VCaP (cell line): ENCODE measurements at regions not wholly inside any gene's neighbourhood (a gene's known extent, or its start where the extent isn't known, plus 50 kb on each side); places are given as distances from the start of the nearest gene placed in this dataset.
A peak's percentile ranks its signal among the peaks of the same experiment; 100 is the strongest.

ENCODE experiments used
- H3K27ac ChIP-seq: fragments of 450-650 bp; 2 replicates; pipeline ENCODE4 v1.5.1; 2017
- TF ChIP-seq, protein P1 (sequence below): fragments of 450-650 bp; conservative IDR thresholded peaks from 2 replicates; pipeline ENCODE4 v1.5.1; 2017; ENCODE audit warnings: mild to moderate bottlenecking, moderate library complexity

DNA sequence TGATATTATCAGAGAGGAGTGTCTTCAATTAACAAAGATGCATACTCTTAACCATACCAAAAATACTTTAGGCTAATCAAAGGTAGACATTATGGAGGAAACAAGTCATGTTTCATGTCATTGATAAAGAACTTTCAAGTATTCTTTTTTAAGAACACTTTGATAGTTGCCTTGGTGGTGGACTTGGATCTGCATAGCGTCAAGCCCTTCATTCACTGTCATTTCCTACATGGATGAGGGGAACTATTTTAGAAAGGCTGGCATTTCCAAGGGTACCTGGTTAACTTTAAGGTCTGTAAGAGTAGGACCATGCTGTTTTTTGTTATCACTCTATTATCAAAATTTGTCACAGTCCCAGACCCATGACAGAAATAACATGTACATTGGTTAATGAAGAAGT is 622.5 kb downstream of the PKHD1 start:
- TF ChIP-seq, protein P1, sequence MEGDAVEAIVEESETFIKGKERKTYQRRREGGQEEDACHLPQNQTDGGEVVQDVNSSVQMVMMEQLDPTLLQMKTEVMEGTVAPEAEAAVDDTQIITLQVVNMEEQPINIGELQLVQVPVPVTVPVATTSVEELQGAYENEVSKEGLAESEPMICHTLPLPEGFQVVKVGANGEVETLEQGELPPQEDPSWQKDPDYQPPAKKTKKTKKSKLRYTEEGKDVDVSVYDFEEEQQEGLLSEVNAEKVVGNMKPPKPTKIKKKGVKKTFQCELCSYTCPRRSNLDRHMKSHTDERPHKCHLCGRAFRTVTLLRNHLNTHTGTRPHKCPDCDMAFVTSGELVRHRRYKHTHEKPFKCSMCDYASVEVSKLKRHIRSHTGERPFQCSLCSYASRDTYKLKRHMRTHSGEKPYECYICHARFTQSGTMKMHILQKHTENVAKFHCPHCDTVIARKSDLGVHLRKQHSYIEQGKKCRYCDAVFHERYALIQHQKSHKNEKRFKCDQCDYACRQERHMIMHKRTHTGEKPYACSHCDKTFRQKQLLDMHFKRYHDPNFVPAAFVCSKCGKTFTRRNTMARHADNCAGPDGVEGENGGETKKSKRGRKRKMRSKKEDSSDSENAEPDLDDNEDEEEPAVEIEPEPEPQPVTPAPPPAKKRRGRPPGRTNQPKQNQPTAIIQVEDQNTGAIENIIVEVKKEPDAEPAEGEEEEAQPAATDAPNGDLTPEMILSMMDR, result no peak
- no peak overlapping the region for H3K27ac ChIP-seq

DNA sequence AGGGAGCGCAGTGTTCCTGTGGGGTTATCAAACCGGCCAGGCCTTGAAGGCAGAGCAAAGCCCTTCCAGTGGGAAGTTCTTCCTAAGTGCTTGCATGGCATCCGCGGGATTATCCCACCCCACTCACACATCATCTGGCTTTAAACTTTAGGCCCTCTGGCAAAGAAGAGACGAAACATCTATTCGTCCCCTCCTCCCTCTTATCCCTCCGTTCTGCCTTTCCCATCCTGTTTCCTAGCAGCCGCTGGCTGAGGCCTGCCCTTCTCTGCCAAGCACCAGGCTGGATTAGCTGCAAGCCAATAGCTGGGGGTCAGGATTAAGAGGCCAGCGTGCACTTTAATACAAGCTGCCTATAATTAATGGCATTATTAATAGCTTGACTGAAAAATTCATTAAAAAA is 621.0 kb downstream of the PKHD1 start:
- TF ChIP-seq, protein P1, result no peak
- no peak overlapping the region for H3K27ac ChIP-seq

GRCh38 chr6:51467231-51467952 is 620.0 kb downstream of the PKHD1 start:
- TF ChIP-seq, protein P1, result no peak
- no peak overlapping the region for H3K27ac ChIP-seq

GRCh38 chr6:51468704-51469103 is 618.7 kb downstream of the PKHD1 start:
- H3K27ac ChIP-seq, result no peak overlapping the region
- TF ChIP-seq, protein P1, result no peak

DNA sequence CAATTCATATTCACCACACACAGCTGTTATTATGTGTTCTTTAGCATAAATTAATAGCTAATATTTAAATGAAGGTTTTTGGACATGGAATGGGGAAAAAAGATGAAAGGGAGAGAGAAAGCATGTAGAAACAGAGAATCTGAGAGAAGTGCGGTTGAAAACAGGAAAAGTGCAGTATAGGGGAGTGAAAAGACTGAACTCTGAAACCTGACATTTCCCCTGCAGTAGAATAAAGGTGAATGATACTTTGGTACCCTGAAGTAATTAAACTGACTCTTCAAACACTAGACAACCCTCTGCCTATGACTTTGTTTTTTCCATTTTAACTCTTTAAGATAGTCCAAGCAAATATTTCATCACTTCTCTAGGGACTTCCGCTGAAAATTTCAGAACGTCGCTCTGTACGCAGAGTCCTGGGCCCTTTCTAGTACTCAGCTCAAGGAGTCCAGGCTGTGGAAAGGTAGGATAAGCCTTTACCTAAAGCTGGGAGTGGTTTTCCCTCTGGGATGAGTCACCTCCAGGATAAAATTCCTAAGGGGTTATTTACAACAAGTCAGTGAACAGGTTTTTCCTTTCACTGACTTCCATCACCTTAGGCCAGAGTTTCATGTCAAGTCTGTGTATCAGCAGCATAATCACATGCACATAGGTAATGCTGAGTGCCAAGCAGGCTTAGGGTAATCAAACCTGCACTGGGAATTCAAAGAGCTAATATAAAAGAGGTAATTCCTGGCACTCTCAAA is 614.5 kb downstream of the PKHD1 start:
- TF ChIP-seq, protein P1, result no peak
- H3K27ac ChIP-seq, result peak overlapping the region; percentile 56

DNA sequence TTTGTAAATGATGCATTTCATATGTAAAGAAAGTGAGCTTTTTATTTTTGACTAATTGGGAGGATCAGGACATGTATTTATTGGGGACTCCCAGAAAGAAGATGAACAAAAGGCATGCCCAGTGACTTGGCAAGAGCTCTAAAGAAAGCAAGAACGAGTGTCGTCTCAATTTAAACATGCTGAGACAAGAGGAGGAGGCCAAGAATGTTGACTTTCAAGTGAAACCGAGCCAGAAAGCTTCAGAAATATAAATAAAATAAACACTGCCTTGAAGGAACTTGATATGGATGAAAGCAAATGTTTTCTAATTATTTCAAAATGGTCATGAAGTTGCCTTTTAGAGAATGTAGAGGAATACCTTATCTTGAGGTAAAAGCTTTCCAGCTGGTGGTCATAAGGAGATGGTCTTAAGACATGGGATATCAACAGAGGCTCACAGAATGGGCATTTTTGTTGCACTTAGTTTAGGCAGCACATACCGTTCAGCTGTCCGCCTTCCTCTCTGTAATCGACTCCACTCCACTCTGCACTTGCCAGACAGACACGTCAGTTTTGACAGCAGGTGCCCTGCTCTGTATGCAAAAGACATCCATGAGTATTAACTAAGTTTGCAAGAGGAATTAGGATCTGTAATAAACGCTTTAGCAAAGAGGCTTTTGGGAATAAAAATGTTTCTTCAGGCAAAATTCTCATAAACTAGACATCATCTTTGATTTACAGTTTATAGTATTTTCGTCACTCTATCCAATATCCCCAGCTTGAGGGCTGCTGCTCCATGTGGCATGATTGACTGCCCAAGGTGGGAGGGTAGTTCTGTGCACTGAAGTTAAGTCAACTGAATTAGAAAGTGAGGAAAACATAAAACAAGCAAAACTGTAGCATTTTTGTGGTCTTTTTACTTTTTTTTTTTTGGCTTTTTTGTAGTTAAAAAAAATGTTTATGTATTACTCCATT is 613.1 kb downstream of the PKHD1 start:
- peak overlapping the region; percentile 56 for H3K27ac ChIP-seq
- TF ChIP-seq, protein P1, result no peak
